GM19463 (cell line): ENCODE measurements at regions not wholly inside any gene's neighbourhood (a gene's known extent, or its start where the extent isn't known, plus 50 kb on each side); places are given as distances from the start of the nearest gene placed in this dataset.
"Not testable (repeated sequence)": the region's sequence is repeated elsewhere in the genome, so short reads cannot be mapped to it uniquely, and the experiment has no call there.

Source experiments
- ATAC-seq: cut with Tn5 transposase; IDR thresholded peaks from one replicate; pipeline ENCODE4 v1.9.1; 2021; ENCODE audit warnings: mild to moderate bottlenecking, moderate library complexity; ENCODE audit not compliant: unreplicated experiment

DNA sequence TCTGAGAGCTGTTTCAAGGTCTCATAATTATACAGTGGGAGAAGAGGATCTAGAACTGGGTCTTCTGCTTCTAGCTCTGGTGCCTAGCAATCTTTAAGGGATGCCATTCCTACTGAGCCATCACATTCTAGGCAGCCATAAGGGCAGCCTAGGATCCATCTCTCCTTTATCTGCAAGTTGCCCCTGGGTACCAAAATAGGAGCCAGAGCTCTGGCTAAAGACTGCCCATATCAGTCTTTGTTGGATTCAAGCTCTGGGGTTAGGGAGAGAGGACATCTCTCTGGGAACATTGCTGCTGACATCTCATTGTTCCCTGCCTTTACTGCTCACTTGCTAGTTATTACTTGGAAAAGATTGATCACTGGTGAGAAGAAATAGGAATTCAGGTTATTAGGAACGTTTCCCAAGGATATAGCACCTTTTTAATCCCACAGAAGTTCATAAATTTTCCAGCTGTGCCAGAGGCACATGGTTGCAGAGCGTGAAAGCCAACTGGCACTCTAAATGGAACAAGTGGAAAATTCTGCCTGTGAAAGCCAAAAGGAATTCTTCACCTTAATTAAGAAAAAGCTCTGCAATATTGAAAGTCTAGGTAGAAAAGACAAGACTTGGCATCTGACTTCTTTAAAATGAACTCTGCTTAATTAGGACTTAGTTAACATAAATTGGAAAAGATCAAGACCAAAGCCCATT, 102.2 kb downstream of the CDC42EP3 start:
- ATAC-seq: no peak

GRCh38 chr2:37569986-37570679, 101.3 kb downstream of the CDC42EP3 start:
- no peak for ATAC-seq

DNA sequence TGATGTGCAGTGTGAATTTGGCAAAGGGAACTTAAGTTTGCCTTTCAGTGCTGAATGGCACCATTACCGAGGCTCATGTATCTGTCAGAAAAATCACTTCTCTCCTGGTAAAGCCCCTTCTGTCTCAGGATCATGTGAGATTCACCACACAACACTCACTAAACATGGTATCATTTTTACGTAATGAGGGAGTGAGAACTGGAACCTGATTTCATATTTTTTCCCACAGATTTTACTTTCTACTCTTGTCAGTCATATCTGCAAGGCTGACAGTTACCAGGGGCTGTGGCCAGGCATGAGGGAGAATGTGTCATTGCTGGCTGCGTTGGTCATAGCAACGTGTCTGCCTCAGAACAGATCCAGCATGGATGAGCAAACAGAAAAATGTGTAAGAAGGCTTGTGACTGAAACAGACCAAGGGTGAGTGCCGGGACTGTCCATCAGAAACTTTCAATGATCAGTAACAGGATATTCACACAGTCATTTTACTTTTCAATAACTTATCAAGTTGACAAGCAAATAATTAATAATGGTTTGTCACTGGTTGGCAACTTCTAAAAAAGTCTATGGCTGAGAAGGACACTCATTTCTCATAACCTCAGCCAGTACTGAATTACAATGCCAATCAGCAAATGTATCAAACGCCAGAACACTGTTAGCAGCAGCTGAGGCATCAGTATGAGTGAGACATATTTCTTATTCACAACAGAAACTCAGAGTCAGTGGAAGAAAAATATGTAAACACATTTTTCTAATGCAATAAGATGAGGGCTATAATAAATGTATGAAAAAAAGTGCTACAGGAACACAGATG, 100.5 kb downstream of the CDC42EP3 start:
- ATAC-seq: peak; percentile 87

GRCh38 chr2:37571587-37572136, 99.8 kb downstream of the CDC42EP3 start:
- ATAC-seq: no peak

DNA sequence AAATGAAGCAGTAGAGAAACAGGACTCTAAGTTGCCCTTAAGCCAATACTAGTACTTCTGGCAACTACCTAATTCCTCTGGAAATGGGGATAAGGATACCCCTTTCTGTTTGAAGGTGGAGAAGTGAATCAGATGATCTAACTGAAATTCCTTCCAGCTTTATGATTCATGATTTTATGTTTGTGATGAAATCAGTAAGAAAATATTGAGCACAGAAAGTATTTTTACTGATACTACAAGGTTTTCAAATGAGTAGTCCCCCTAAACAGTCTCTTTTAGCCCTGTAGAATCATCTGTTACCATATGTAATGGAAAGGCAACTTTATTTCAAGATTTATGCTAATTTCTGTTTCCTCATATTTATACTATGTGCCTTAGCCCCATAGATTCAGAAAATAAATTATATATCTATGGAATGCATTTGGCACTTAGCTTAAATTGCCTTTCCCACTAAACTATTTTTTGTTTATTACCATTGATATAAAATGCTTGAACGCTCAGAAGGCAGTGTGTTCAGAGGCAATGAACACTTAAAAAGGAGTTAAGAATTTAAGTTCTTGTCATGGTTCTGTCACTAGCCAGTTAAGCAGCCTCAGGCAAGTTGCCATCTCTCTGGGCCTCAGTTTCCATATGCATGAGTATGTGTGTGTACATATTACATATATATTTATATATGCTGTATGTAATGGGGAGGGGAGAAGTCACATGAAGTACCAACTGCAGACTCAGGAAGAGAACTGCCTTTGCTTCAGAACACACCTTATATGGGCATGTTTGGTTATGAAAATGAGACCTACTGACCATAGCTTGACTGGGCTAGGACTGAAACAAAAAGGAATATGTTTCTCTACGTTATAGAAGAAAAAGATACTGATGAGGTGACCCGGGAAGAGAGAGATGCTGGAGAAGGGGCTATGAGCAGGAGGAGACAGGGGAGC, 97.7 kb downstream of the CDC42EP3 start:
- ATAC-seq: peak; percentile 46

DNA sequence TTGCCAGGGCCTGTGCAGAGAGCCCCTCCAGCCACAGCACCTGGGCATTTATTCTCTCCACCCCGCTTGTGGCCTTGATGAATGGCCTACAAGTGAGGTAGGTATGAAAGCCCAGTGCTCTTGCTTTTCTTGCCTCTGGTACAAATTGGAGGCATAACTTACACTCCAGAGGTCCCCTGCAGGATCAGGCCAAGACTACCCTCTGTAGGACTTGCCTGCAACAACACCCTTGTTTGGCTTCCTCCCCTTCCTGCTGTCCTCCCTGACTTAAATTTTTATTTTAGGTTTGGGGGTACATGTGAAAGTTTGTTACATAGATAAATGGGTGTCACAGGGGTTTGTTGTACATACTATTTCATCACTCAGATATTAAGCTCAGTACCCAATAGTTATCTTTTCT, 95.7 kb downstream of the CDC42EP3 start:
- no peak for ATAC-seq

DNA sequence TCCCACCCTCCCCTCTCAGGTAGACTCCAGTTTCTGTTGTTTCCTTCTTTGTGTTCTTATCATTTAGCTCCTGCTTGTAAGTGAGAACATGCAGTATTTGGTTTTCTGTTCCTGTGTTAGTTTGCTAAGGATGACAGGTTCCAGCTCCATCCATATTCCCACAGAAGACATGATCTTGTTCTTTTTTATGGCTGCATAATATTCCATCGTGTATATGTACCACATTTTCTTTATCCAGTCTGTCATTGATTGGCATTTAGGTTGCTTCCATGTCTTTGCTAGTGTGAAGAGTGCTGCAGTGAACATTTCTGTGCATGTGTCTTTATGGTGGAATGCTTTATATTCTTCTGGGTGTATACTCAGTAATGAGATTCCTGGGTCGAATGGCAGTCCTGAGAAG, 95.2 kb downstream of the CDC42EP3 start:
- ATAC-seq: not testable (repeated sequence)

- ATAC-seq: no peak
Observed at GRCh38 chr2:37576831-37577230, 94.6 kb downstream of the CDC42EP3 start.

- no peak for ATAC-seq
Observed at GRCh38 chr2:37579192-37579713, 92.2 kb downstream of the CDC42EP3 start.

- not testable (repeated sequence) for ATAC-seq
Observed at GRCh38 chr2:37579949-37580348, 91.5 kb downstream of the CDC42EP3 start.

GRCh38 chr2:37581433-37581832, 90.0 kb downstream of the CDC42EP3 start:
- ATAC-seq: no peak

DNA sequence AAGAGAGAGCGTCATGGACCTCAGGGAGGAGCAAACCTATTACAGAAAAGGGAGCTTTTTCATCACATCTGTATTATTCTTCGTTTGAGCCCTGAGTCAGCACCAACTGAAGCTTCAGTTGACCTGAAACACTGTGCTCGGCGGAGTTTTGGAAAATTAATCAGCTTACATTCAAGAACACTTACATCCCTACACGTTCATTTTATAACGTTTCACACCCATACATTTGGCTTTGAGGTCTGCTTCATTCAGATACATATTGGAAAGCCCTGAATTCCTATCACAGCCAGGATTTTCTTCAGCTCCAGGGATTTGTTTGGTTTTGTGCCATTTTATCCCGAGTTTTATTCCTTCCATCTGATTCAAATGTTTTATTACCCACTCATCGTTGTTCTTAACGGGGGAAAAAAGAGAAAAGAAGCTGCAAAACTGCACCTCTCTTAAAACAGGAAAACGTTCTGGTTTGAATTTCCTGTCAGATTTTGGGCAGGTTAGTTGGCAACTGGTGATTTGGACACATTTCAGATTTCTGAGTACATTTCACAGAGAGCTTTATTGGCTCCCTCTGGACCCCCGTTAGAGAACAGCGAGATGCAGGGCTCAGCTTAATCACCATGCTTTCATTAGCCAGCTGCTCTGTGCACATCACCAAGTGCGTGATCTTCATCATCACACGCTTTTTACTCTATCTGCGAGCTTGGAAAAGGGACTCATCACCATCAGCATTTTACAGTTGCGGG, 88.8 kb downstream of the CDC42EP3 start:
- no peak for ATAC-seq

- no peak for ATAC-seq
Observed at GRCh38 chr2:37583402-37583801, 88.0 kb downstream of the CDC42EP3 start.

- ATAC-seq: no peak
Observed at GRCh38 chr2:37583867-37584266, 87.6 kb downstream of the CDC42EP3 start.

GRCh38 chr2:37585295-37585908, 86.0 kb downstream of the CDC42EP3 start:
- ATAC-seq: peak; percentile 40

GRCh38 chr2:37585982-37586621, 85.3 kb downstream of the CDC42EP3 start:
- no peak for ATAC-seq

GRCh38 chr2:37586663-37587317, 84.7 kb downstream of the CDC42EP3 start:
- ATAC-seq: no peak

GRCh38 chr2:37587817-37588216, 83.6 kb downstream of the CDC42EP3 start:
- ATAC-seq: no peak
